ENCODE measurements at regions not wholly inside any gene's neighbourhood (a gene's known extent, or its start where the extent isn't known, plus 50 kb on each side); places are given as distances from the start of the nearest gene placed in this dataset.

- no peak overlapping the region for H3K4me3 ChIP-seq (ENCODE audit: low read depth, low read length)
- DNase-seq (ENCODE audit: low read depth) = no peak
- no peak for TF ChIP-seq CTCF (IDR thresholded peaks at IDR 0.05; ENCODE audit: control insufficient read depth, extremely low read depth, insufficient read depth)
Observed at GRCh38 chr15:69979783-69980182, 117.9 kb downstream of the TLE3 start.

GRCh38 chr15:69980341-69981059 is 117.2 kb downstream of the TLE3 start:
- DNase-seq (ENCODE audit: low read depth) = no peak
- TF ChIP-seq CTCF (IDR thresholded peaks at IDR 0.05; ENCODE audit: control insufficient read depth, extremely low read depth, insufficient read depth) = no peak
- H3K4me3 ChIP-seq (ENCODE audit: low read depth, low read length) = no peak overlapping the region

DNA sequence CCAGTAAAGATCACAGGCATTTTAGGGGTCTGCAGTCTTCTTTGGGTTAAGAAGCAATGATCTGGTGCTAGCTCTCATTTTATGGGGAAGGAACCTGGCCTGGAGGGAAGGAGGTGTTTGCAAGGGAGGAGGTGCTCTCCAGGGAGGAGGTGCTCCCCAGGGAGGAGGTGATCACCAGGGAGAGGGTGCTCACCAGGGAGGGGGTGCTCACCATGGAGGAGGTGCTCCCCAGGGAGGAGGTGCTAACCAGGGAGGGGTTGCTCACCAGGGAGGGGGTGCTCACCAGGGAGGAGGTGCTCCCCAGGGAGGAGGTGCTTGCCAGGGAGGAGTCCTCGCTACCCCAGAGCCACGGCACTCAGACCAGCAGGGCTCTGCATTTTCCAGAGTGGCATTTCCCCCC is 115.7 kb downstream of the TLE3 start:
- DNase-seq (ENCODE audit: low read depth) = no peak
- no peak for TF ChIP-seq CTCF (IDR thresholded peaks at IDR 0.05; ENCODE audit: control insufficient read depth, extremely low read depth, insufficient read depth)
- no peak overlapping the region for H3K4me3 ChIP-seq (ENCODE audit: low read depth, low read length)

- no peak for TF ChIP-seq CTCF (IDR thresholded peaks at IDR 0.05; ENCODE audit: control insufficient read depth, extremely low read depth, insufficient read depth)
- DNase-seq (ENCODE audit: low read depth) = no peak
- no peak overlapping the region for H3K4me3 ChIP-seq (ENCODE audit: low read depth, low read length)
Observed at GRCh38 chr15:69983696-69984265, 113.9 kb downstream of the TLE3 start.

GRCh38 chr15:69987492-69988489 is 109.9 kb downstream of the TLE3 start:
- H3K4me3 ChIP-seq (ENCODE audit: low read depth, low read length) = no peak overlapping the region
- peak; percentile 88 for DNase-seq (ENCODE audit: low read depth)
- TF ChIP-seq CTCF (IDR thresholded peaks at IDR 0.05; ENCODE audit: control insufficient read depth, extremely low read depth, insufficient read depth) = no peak

GRCh38 chr15:69988541-69989225 is 109.0 kb downstream of the TLE3 start:
- no peak for TF ChIP-seq CTCF (IDR thresholded peaks at IDR 0.05; ENCODE audit: control insufficient read depth, extremely low read depth, insufficient read depth)
- DNase-seq (ENCODE audit: low read depth) = no peak
- H3K4me3 ChIP-seq (ENCODE audit: low read depth, low read length) = no peak overlapping the region
